Stomach (tissue), 4 donors: ENCODE measurements at regions not wholly inside any gene's neighbourhood (a gene's known extent, or its start where the extent isn't known, plus 50 kb on each side); places are given as distances from the start of the nearest gene placed in this dataset.

Source experiments
- EP300 ChIP-seq: sonication (generic); formaldehyde crosslinking; IDR thresholded peaks from one replicate; pipeline ENCODE4 v1.6.1; 2017; ENCODE audit warnings: antibody characterized with exemption
- POLR2A ChIP-seq, 4 donors: fragments of 450-650 bp; IDR thresholded peaks; one replicate each; pipeline ENCODE4 v1.6.1; 2016; ENCODE audit warnings: antibody characterized with exemption in 4 of 4, control low read depth in 2 of 4, mild to moderate bottlenecking in 1 of 4, moderate library complexity in 1 of 4
- POLR2AphosphoS5 ChIP-seq, 3 donors: sonication (generic); formaldehyde crosslinking; IDR thresholded peaks; one replicate each; pipeline ENCODE4 v1.6.1; 2016; ENCODE audit warnings: antibody characterized with exemption in 3 of 3
- TF ChIP-seq, protein P1 (sequence below), 7 experiments: fragments of 450-650 bp in 4 of 7; fragments of 200-600 bp in 3 of 7; sonication (generic) in 3 of 7; IDR thresholded peaks; one replicate each; pipeline ENCODE4 v1.5.1; 2016 to 2019; ENCODE audit warnings: antibody characterized with exemption in 7 of 7, control low read depth in 2 of 7, mild to moderate bottlenecking in 1 of 7

DNA sequence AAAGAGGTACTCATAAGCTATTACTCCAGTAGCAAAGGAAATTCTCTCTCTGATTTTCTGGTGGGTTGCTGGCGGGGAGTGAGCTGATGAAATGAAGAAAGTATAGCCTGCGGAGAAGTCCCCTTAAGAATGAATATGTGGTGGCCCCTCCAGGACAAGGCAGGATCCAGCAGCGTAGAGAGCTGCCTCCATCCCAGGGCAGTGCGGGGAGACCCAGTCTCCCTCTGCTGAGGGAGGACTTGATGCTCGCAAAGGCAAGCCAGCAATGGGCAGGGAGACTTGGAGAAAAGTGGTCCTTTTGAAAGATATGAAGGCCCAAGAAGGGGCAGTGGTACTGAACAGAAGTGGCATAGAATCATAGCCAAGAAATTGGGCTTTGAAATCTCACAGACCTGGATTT lies 106.0 kb upstream of the SLC44A3 start:
- TF ChIP-seq EP300, result no peak
- TF ChIP-seq, protein P1, sequence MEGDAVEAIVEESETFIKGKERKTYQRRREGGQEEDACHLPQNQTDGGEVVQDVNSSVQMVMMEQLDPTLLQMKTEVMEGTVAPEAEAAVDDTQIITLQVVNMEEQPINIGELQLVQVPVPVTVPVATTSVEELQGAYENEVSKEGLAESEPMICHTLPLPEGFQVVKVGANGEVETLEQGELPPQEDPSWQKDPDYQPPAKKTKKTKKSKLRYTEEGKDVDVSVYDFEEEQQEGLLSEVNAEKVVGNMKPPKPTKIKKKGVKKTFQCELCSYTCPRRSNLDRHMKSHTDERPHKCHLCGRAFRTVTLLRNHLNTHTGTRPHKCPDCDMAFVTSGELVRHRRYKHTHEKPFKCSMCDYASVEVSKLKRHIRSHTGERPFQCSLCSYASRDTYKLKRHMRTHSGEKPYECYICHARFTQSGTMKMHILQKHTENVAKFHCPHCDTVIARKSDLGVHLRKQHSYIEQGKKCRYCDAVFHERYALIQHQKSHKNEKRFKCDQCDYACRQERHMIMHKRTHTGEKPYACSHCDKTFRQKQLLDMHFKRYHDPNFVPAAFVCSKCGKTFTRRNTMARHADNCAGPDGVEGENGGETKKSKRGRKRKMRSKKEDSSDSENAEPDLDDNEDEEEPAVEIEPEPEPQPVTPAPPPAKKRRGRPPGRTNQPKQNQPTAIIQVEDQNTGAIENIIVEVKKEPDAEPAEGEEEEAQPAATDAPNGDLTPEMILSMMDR (IDR thresholded peaks at IDR 0.05), result no peak
- TF ChIP-seq POLR2AphosphoS5 (IDR thresholded peaks at IDR 0.05), result no peak
- TF ChIP-seq POLR2A (IDR thresholded peaks at IDR 0.05), result no peak
